ENCODE measurements at regions not wholly inside any gene's neighbourhood (a gene's known extent, or its start where the extent isn't known, plus 50 kb on each side); places are given as distances from the start of the nearest gene placed in this dataset.

DNA sequence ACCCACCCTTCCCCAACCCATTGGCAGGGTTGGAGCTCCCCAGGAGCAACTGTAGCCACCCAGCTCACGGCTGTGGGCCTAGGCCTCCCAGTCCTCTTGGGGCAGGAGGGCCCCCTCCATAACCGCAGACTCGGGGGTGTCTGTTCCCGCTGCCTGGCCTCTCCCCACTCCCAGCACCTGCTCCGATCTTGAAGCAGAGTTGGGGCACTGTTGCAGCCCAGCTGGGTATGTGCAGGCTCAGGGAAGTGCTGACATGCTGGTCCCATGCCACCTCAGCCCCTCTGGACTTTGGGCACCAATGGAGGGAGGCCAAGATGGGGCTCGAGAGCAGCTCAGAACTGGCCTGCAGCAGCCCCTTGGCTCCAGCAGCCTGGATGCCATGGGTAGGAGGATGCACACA, 54.8 kb upstream of the KRTAP11-1 start:
- TF ChIP-seq, protein P1, sequence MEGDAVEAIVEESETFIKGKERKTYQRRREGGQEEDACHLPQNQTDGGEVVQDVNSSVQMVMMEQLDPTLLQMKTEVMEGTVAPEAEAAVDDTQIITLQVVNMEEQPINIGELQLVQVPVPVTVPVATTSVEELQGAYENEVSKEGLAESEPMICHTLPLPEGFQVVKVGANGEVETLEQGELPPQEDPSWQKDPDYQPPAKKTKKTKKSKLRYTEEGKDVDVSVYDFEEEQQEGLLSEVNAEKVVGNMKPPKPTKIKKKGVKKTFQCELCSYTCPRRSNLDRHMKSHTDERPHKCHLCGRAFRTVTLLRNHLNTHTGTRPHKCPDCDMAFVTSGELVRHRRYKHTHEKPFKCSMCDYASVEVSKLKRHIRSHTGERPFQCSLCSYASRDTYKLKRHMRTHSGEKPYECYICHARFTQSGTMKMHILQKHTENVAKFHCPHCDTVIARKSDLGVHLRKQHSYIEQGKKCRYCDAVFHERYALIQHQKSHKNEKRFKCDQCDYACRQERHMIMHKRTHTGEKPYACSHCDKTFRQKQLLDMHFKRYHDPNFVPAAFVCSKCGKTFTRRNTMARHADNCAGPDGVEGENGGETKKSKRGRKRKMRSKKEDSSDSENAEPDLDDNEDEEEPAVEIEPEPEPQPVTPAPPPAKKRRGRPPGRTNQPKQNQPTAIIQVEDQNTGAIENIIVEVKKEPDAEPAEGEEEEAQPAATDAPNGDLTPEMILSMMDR (IDR thresholded peaks at IDR 0.05; ENCODE audit: extremely low read depth in 1 of 2, insufficient read depth in 1 of 2, low read depth in 1 of 2, low read length in 2 of 2), result no peak
- TF ChIP-seq JUN (IDR thresholded peaks at IDR 0.05; ENCODE audit: borderline replicate concordance, insufficient read depth, insufficient read length, low read depth) (no peak), POLR2AphosphoS5 (IDR thresholded peaks at IDR 0.05; ENCODE audit: insufficient read depth, low read depth, low read length) (no peak), POLR2A (IDR thresholded peaks at IDR 0.05; ENCODE audit: low read depth, low read length) (no peak), FOS (IDR thresholded peaks at IDR 0.05; ENCODE audit: borderline replicate concordance, insufficient read depth, low read length) (no peak), EZH2 (IDR thresholded peaks at IDR 0.05; ENCODE audit: borderline replicate concordance, low read depth, low read length, severe bottlenecking) (no peak), MYC (IDR thresholded peaks at IDR 0.05; ENCODE audit: low read depth, low read length) (no peak), GATA2 (IDR thresholded peaks at IDR 0.05; ENCODE audit: insufficient read depth, insufficient read length, low read depth, low read length) (no peak)
- TF ChIP-seq, protein P2, sequence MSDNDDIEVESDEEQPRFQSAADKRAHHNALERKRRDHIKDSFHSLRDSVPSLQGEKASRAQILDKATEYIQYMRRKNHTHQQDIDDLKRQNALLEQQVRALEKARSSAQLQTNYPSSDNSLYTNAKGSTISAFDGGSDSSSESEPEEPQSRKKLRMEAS (IDR thresholded peaks at IDR 0.05; ENCODE audit: insufficient read depth, insufficient read length), result no peak
